ENCODE measurements at regions not wholly inside any gene's neighbourhood (a gene's known extent, or its start where the extent isn't known, plus 50 kb on each side); places are given as distances from the start of the nearest gene placed in this dataset.

DNA sequence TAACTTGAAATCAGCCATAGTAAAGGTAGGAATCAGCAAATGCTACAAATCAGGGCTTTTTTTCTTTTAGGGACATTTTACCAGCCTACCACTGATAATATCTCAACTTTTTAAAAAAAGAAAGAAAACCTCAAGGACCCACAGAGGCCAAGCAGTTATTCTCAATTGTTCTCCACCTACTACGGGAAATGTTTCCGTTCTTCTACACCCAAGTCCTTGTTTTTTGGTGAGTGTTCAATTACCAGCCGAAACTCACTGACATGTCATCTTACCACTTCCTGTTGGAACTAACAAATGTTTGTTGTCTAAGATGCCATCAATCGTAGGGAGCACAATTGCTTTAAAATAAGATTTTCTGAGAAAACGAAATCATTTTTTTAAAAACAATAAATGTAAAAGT, 50.2 kb upstream of the CDK1 start:
- DNase-seq (ENCODE audit: low spot score) = no peak
- FAIRE-seq = no peak

DNA sequence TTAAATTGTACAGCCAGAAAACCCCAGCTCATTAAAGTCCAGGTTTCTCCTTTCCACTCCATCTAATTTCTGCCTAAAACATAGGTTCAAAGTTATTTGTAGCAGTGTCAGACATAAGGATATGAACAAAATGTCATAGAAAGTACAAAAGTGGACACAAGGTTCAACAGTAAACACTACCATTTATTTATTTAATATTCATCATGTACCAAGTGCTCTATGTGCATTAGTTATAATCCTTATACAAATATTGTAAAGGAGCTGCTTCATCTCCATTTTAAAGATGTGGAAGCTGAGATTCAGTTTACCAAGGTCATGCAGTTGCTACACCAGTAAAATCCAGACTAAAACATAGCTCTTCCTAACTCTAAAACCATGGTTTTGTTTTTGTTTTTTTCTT, 52.0 kb upstream of the CDK1 start:
- DNase-seq (ENCODE audit: low spot score) (no peak), FAIRE-seq (no peak)

DNA sequence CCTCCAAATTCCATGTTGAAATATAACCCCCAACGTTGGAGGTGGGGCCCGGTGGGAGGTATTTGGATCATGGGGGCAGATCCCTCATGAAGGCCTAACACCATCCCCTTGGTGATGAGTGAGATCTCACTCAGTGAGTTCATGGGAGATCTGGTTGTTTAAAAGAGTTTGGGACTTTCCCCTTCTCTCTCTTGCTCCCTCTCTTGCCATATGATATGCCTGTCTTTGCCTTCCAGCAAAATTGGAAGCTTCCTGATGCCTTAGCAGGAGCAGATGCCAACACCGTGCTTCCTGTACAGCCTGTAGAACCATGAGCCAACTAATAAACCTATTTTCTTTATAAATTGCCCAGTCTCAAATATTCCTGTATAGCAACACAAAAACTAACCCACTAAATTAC, 55.7 kb upstream of the CDK1 start:
- no peak for FAIRE-seq

DNA sequence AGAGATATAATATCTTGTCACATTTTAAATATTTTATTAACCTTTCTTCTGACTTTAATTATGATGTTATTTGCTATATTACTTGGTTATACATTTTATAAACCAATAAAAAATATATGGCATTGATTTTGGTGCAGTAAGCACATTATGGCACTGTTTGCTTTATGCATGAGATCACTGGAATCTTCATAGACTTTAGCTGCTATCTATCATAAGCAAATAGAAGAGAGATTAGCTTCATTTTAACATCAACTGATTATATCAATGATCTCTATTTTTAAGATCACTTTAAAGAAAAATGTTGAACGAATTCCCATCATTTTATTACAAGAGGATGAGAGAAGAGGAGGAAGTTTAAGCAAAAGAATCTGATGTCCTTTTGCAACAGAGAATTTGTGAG, 58.6 kb upstream of the CDK1 start:
- no peak for FAIRE-seq
- no peak for DNase-seq (ENCODE audit: low spot score)

More for the DNA sequence above, 55.7 kb upstream of the CDK1 start:
- DNase-seq (ENCODE audit: low spot score) = no peak

GRCh38 chr10:60718886-60719285, 59.4 kb upstream of the CDK1 start:
- FAIRE-seq (no peak), DNase-seq (ENCODE audit: low spot score) (no peak)

DNA sequence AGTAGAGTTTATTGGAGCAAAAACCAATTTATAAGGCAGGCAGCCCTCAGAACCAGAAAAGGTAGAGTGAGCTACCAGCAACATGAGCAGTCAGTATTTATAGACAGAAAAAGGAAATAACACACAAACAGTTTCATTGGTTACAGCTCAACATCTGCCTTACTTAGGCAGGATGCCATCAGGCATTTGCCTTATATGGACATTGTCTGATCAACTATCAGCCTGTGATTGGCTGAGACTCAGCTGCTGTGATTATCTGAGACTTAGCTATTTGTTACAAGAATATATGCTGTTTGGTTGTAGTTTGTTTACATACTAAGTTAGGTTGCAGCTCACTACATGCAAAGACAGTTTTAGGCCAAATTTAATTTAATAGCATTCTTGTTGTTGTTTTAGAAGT, 60.4 kb upstream of the CDK1 start:
- no peak for DNase-seq (ENCODE audit: low spot score)
- no peak for FAIRE-seq

- DNase-seq (ENCODE audit: low spot score) = no peak
- no peak for FAIRE-seq
Observed at GRCh38 chr10:60714233-60714632, 64.0 kb upstream of the CDK1 start.

GRCh38 chr10:60711496-60711895, 66.8 kb upstream of the CDK1 start:
- no peak for DNase-seq (ENCODE audit: low spot score)
- no peak for FAIRE-seq

DNA sequence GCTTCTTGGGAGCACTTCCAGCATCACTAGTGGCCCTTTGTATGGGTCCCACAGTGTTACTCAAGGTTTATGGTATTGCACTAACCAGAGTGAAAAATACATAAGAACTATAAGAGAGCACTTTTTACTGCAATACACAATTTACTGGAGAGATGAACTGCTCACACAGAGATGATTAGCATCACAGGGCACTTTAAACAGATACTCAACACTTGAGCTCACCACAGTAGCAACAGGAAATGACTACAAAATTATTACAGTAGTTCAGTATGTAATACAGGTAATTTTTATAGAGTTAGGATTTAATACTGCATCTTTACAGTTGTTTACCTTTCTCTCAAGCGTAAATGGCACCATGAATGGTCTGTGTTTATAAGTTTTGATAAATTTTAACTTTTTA, 68.2 kb upstream of the CDK1 start:
- no peak for FAIRE-seq
- no peak for DNase-seq (ENCODE audit: low spot score)

DNA sequence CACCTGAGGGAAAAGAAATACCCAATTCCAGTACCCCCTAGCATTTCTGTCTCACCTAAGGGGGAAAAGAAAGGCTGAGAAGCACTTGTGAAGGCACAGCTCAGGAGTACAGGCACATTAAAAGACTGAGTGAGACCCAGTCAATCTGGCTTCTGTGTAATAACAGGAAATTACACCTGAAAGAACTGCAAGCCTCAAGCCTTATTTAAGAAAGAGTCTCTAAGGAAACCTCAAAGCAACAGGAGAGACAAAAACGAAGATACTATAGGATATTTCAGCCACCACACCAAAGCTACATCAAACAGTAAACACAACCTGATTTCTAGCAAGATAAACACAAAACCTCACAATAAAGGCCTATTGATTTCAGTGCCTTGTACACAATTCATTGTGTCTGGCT, 69.6 kb upstream of the CDK1 start:
- FAIRE-seq (no peak), DNase-seq (ENCODE audit: low spot score) (no peak)

DNA sequence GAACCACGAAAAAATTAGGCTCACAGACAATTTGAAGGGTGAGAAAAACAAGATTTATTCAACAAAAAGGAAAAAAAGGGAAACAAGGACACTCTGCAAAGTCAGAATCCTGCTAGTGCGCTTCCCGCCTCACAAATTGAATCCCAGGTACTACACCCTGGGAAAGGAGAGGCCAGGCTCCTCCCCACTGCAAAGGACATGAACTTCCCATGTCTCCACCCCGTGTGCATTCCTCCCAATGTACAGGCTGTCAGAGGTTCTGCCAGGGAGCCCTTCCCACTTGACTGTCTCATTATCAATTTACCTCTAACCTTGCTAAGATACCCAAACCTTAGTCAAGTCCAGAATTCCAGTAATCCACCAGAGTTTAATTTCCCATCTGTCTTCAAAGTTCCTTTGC, 70.4 kb upstream of the CDK1 start:
- FAIRE-seq (no peak), DNase-seq (ENCODE audit: low spot score) (no peak)

DNA sequence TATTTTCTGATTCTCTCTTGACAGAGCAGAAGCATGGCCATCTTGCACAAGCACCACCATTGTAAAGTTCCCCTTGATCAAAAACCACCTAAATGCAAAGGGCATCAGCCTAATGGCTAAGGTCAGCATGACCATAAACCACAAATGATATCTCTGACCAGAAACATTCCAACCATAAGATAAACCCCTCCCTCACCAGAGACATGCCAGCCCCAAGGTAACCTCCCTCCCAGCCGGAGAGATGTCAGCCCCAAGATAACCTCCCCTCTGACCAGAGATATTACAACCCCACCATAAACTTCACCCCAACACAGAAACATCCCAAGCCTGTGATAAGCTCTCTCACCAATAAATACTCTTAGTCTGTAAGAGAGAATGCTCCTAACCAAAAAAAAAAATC, 72.1 kb upstream of the CDK1 start:
- DNase-seq (ENCODE audit: low spot score) = no peak
- FAIRE-seq = no peak

DNA sequence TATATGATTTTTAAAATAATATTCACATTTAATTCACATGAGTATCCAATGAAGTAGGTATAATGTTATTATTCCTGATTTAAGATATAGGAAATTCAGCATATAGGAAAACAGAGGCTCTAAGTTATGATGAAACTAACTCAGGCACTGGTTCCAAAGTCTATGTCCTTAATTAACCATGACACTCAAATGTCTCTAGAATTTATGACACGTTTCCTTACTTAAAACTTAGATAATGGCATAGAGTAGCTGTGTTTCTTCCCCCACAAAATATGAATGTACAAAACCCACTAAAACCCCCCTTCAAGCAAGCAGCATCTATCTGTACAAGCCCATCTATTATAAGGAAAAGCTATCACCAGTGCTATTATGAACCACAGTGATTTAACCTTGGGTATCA, 72.9 kb upstream of the CDK1 start:
- FAIRE-seq = no peak
- DNase-seq (ENCODE audit: low spot score) = no peak

GRCh38 chr10:60704471-60704870, 73.8 kb upstream of the CDK1 start:
- no peak for DNase-seq (ENCODE audit: low spot score)
- peak; percentile 48 for FAIRE-seq

GRCh38 chr10:60703266-60704041, 74.8 kb upstream of the CDK1 start:
- DNase-seq (ENCODE audit: low spot score) (no peak), FAIRE-seq (no peak)

GRCh38 chr10:60687679-60688078, 90.6 kb upstream of the CDK1 start:
- FAIRE-seq (no peak), DNase-seq (ENCODE audit: low spot score) (no peak)

GRCh38 chr10:60684091-60684490, 94.2 kb upstream of the CDK1 start:
- DNase-seq (ENCODE audit: low spot score) = no peak
- FAIRE-seq = no peak

DNA sequence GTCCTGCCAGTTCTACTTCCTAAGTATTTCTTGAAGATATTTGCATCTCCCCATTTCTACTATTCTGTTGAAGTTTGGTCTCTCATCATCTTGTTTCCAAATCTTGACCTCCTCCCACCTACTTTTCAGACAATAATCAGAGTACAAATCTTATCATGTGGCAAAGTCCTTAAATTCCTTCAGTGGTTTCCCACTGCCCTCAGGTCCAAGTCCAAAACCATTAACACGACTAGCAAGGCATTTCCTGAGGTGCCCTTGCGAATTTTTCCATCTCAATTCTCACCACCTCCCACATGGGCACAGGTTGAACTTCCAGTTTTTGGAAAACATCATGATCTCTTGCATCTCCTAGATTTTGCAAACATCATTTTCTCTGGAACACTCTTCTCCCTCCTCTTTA, 97.2 kb upstream of the CDK1 start:
- FAIRE-seq (no peak), DNase-seq (ENCODE audit: low spot score) (no peak)

DNA sequence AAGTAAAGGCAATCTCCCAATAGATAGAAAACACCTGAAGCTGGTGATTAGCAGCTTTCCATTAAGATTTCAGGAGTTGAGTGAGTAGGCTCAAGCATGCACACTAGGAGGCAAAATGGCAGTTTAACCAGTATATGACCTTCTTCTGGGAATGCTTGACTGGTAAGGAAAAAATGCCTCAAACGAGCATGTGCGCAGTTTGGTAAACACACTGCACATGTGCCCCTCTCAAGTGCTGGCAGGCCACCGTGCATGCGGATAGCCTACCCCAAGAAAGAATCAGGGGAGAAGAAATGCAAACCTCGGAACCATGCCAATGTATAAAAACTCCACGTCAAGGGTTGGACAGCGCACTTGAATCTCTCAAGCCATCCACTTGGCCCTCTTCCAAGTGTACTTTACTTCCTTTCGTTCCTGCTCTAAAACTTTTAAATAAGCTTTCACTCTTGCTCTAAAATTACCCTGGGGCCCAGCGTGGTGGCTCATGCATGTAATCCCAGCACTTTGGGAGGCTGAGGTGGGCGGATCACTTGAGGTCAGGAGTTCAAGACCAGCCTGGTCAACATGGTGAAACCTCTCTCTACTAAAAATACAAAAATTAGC, 98.8 kb upstream of the CDK1 start:
- FAIRE-seq = no peak
- DNase-seq (ENCODE audit: low spot score) = no peak

DNA sequence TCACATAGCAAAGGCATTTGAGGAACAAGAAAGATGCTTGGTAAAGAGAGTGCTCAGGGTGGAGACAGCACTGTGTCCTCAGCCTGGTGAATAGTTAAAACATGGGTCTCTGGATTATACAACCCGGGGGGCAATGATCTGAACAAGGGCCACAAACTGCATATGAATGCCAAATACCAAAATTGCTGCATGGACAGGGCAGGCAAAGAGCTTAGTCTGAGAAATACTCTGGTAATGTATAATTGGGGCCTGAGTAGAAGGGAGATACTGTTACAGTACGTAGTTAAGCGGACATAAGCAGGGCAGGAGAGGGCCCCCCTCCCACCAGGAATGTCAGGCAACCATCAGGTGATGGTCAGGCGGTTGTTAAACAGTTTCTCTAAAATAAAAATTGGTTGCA, 99.3 kb upstream of the CDK1 start:
- no peak for FAIRE-seq
- no peak for DNase-seq (ENCODE audit: low spot score)

DNA sequence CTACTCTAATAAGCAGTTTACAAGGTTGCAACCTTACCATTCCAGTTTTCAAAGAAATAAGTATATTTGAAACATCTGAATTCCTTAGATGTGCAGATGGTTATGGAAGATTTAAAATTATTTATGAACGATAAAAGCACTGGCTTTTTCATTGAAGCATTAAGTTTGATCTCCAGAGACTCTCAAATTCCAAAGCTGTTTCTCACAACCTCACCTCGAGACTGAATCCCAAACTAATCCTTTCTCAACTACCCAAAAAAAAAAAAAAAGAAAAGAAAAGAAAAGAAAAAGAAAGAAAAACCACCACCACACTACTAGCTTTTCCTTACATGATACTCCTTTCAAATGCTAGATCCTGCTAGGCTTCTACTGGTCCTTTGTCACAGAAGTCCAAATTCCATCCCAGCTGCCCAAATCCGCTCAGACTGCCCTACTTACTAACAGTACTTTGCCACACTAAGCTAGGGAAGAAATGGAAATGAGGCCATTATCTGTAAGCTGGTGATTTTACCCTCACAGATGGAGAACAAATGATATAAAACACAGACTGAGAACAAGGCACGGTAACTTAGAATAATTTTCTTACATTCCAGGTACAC, 100.6 kb upstream of the CDK1 start:
- DNase-seq (ENCODE audit: low spot score) (no peak), FAIRE-seq (peak; percentile 69)

DNA sequence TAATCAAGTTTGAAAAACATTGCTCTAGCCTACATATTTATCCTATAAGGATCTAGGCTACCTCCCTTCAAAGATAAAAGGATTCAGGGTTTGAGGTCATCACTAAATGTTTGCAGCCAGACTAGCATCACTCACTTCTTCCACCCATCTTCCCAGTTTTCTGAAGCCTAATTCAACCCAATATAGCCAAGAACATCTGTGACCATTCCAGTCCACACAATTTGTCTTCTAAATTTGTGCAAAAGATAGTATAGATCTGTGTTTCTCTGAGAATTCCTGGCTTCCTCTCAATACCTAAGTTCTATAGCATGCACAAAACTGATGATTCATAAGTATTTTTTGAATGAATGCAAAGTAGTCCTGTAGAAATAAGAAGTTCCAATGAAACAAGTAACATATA, 103.0 kb upstream of the CDK1 start:
- DNase-seq (ENCODE audit: low spot score) (no peak), FAIRE-seq (no peak)

GRCh38 chr10:60669501-60669900, 108.8 kb upstream of the CDK1 start:
- DNase-seq (ENCODE audit: low spot score) = no peak
- FAIRE-seq = no peak

All from RCC 7860 (cell line).